H1 (cell line): ENCODE measurements at regions not wholly inside any gene's neighbourhood (a gene's known extent, or its start where the extent isn't known, plus 50 kb on each side); places are given as distances from the start of the nearest gene placed in this dataset.

Source experiments
- CTCF ChIA-PET: fragments of 300-600 bp; sonication (Branson Sonifier 250); formaldehyde crosslinking; loops from one replicate; lab custom pipeline; 2021; ENCODE audit not compliant: partially characterized antibody; lab: Charles Lee
- POLR2A ChIA-PET: fragments of 300-600 bp; sonication (Branson Sonifier 250); formaldehyde crosslinking; loops from one replicate; lab custom pipeline; 2021; ENCODE audit warnings: inconsistent platforms; ENCODE audit not compliant: partially characterized antibody; lab: Charles Lee
- DNase-seq, 2 experiments: peaks; one replicate each; pipeline versions ENCODE4 v3.0.0 to v3.0.0-alpha.2; 2010 to 2022; ENCODE audit warnings: low spot score in 2 of 2, low read depth in 1 of 2, mixed read lengths in 1 of 2
- FAIRE-seq: peaks from 2 replicates; lab custom pipeline; 2011; peaks lifted over from hg19 to GRCh38; lab: Jason Lieb, UNC
- H2AFZ ChIP-seq: 2 replicates; pipeline ENCODE4 v1.8.1; 2012; ENCODE audit warnings: low read length, inconsistent platforms
- H2AK5ac ChIP-seq: 2 replicates; pipeline ENCODE4 v1.6.1; 2013; ENCODE audit warnings: low read depth, low read length
- H2BK120ac ChIP-seq: replicated peaks from 2 replicates; pipeline ENCODE3; 2013; ENCODE audit warnings: low read depth, low read length, inconsistent platforms
- H2BK12ac ChIP-seq: 2 replicates; pipeline ENCODE4 v1.6.1; 2013; ENCODE audit warnings: low read depth, low read length
- H2BK15ac ChIP-seq: 2 replicates; pipeline ENCODE4 v1.6.1; 2013; ENCODE audit warnings: low read length
- H2BK20ac ChIP-seq: 2 replicates; pipeline ENCODE4 v1.6.1; 2013; ENCODE audit warnings: low read length
- H2BK5ac ChIP-seq: 2 replicates; pipeline ENCODE4 v1.6.1; 2013; ENCODE audit warnings: low read depth, low read length
- H3K14ac ChIP-seq: 2 replicates; pipeline ENCODE4 v1.6.1; 2013; ENCODE audit warnings: inconsistent platforms; ENCODE audit not compliant: insufficient read length
- H3K18ac ChIP-seq: 2 replicates; pipeline ENCODE4 v1.6.1; 2013; ENCODE audit warnings: low read length; ENCODE audit errors: extremely low read depth
- H3K23ac ChIP-seq: 2 replicates; pipeline ENCODE4 v1.6.1; 2013; ENCODE audit warnings: inconsistent platforms; ENCODE audit not compliant: insufficient read length
- H3K23me2 ChIP-seq: 2 replicates; pipeline ENCODE4 v1.6.1; 2013; ENCODE audit warnings: low read depth, low read length
- H3K27ac ChIP-seq: 2 replicates; pipeline ENCODE4 v1.6.1; 2011; ENCODE audit warnings: low read depth, low read length, inconsistent platforms
- H3K27me3 ChIP-seq, 4 experiments: replicated peaks in 1 of 4; 1 replicate in 1 of 4; 2 replicates in 3 of 4; pipeline versions ENCODE4 v1.6.1 to v1.8.1; 2011 to 2013; ENCODE audit warnings: low read length in 3 of 4, mild to moderate bottlenecking in 3 of 4, inconsistent platforms in 2 of 4, mixed read lengths in 2 of 4, moderate library complexity in 1 of 4; ENCODE audit not compliant: control insufficient read depth in 3 of 4, insufficient read depth in 3 of 4; ENCODE audit errors: extremely low read depth in 1 of 4
- H3K36me3 ChIP-seq, 4 experiments: 2 replicates each; pipeline versions ENCODE4 v1.6.1 to v1.8.1; 2011 to 2013; ENCODE audit warnings: mild to moderate bottlenecking in 4 of 4, low read length in 3 of 4, moderate library complexity in 2 of 4, control low read depth in 1 of 4, inconsistent platforms in 1 of 4; ENCODE audit not compliant: insufficient read depth in 4 of 4, control insufficient read depth in 2 of 4
- H3K4ac ChIP-seq: replicated peaks from 2 replicates; pipeline ENCODE3; 2013; ENCODE audit warnings: low read length, low read depth, mixed read lengths, inconsistent platforms; ENCODE audit not compliant: insufficient read length
- H3K4me1 ChIP-seq, 4 experiments: replicated peaks in 1 of 4; 1 replicate in 1 of 4; 2 replicates in 3 of 4; pipeline versions ENCODE4 v1.6.1 to v1.8.1; 2011 to 2013; ENCODE audit warnings: low read length in 3 of 4, inconsistent platforms in 2 of 4, mixed read lengths in 1 of 4; ENCODE audit not compliant: insufficient read depth in 4 of 4, control insufficient read depth in 3 of 4
- H3K4me2 ChIP-seq, 2 experiments: 2 replicates each; pipeline versions ENCODE4 v1.6.1 to v1.8.1; 2011 to 2013; ENCODE audit warnings: low read depth in 2 of 2, low read length in 2 of 2, control low read depth in 1 of 2, inconsistent platforms in 1 of 2, mild to moderate bottlenecking in 1 of 2; ENCODE audit not compliant: insufficient read depth in 1 of 2
- H3K4me3 ChIP-seq, 4 experiments: fragments of 200-600, 300-600 bp in 1 of 4; sonication (generic), shearing (Covaris generic), sonication (Bioruptor Twin) in 1 of 4; 2 replicates each; pipeline versions ENCODE4 v1.5.1 to v1.8.1; 2011 to 2016; ENCODE audit warnings: low read length in 4 of 4, low read depth in 3 of 4, control low read depth in 2 of 4, inconsistent platforms in 2 of 4, mild to moderate bottlenecking in 2 of 4, mixed read lengths in 1 of 4, moderate library complexity in 1 of 4; ENCODE audit not compliant: insufficient read depth in 2 of 4; ENCODE audit errors: extremely low read depth in 1 of 4
- H3K56ac ChIP-seq: replicated peaks from 2 replicates; pipeline ENCODE3; 2013; ENCODE audit warnings: low read depth, mild to moderate bottlenecking, mixed read lengths, low read length, inconsistent platforms; ENCODE audit not compliant: insufficient read length
- H3K79me1 ChIP-seq: 2 replicates; pipeline ENCODE4 v1.6.1; 2013; ENCODE audit warnings: low read depth, low read length, control low read depth
- H3K79me2 ChIP-seq, 2 experiments: 2 replicates each; pipeline versions ENCODE4 v1.6.1 to v1.8.1; 2012 to 2013; ENCODE audit warnings: low read length in 2 of 2, mild to moderate bottlenecking in 2 of 2, inconsistent platforms in 1 of 2; ENCODE audit not compliant: insufficient read depth in 2 of 2, control insufficient read depth in 1 of 2
- H3K9ac ChIP-seq, 4 experiments: replicated peaks in 1 of 4; 1 replicate in 1 of 4; 2 replicates in 3 of 4; pipeline versions ENCODE4 v1.6.1 to v1.8.1; 2011 to 2013; ENCODE audit warnings: low read depth in 3 of 4, low read length in 3 of 4, control low read depth in 2 of 4, mild to moderate bottlenecking in 2 of 4, moderate library complexity in 2 of 4, inconsistent platforms in 1 of 4; ENCODE audit errors: extremely low read depth in 1 of 4
- H3K9me3 ChIP-seq, 2 experiments: 2 replicates each; pipeline versions ENCODE4 v1.6.1 to v1.8.1; 2012 to 2013; ENCODE audit warnings: mild to moderate bottlenecking in 2 of 2, moderate library complexity in 2 of 2, control low read depth in 1 of 2, inconsistent platforms in 1 of 2, low read depth in 1 of 2, low read length in 1 of 2, mixed read lengths in 1 of 2; ENCODE audit not compliant: insufficient read depth in 2 of 2
- H4K20me1 ChIP-seq, 2 experiments: replicated peaks in 1 of 2; 2 replicates each; pipeline versions ENCODE3 to v1.8.1; 2011 to 2013; ENCODE audit warnings: inconsistent platforms in 2 of 2, low read length in 2 of 2, mild to moderate bottlenecking in 1 of 2; ENCODE audit not compliant: insufficient read depth in 2 of 2, control insufficient read depth in 1 of 2
- H4K5ac ChIP-seq: 2 replicates; pipeline ENCODE4 v1.6.1; 2013; ENCODE audit warnings: low read length, low read depth, mixed read lengths, inconsistent platforms; ENCODE audit not compliant: insufficient read length
- H4K8ac ChIP-seq: 2 replicates; pipeline ENCODE4 v1.8.0; 2013; ENCODE audit warnings: mild to moderate bottlenecking, moderate library complexity, low read length, inconsistent platforms; ENCODE audit not compliant: insufficient read depth; ENCODE audit errors: extremely low read depth
- H4K91ac ChIP-seq: replicated peaks from 2 replicates; pipeline ENCODE3; 2013; ENCODE audit warnings: low read length, mixed read lengths, inconsistent platforms; ENCODE audit not compliant: insufficient read length
- EZH2 ChIP-seq: fragments of 200-600 bp; sonication (generic); IDR thresholded peaks from 2 replicates; pipeline ENCODE4 v1.7.1; 2012; ENCODE audit warnings: low read depth, mild to moderate bottlenecking, moderate library complexity, low read length, inconsistent platforms; ENCODE audit not compliant: severe bottlenecking
- MAFK ChIP-seq: IDR thresholded peaks from 2 replicates; pipeline ENCODE4 v1.6.1; 2012; ENCODE audit warnings: low read depth, mild to moderate bottlenecking, improper control_type of control experiment, low read length
- WGBS, 2 experiments: shearing (Covaris generic) in 1 of 2; methylation state at CpG; one replicate each; pipeline versions ENCODE4 v1.1.6 to v1.1.7; 2013 to 2015; ENCODE audit warnings: low lambda C conversion rate in 2 of 2, mixed read lengths in 2 of 2, inconsistent platforms in 1 of 2, low coverage in 1 of 2, missing lambda C conversion rate in 1 of 2; ENCODE audit not compliant: insufficient replicate concordance in 2 of 2, insufficient coverage in 1 of 2, insufficient read length in 1 of 2; ENCODE audit errors: extremely low coverage in 1 of 2, missing lambda C conversion rate in 1 of 2; 5-methylcytosine and 5-hydroxymethylcytosine counted together

- Histone ChIP-seq H3K4me2 (no peak overlapping the region), H3K79me2 (no peaks in the 10 kb centered on the region), H4K5ac (no peak overlapping the region), H3K18ac (no peak overlapping the region), H4K20me1 (no peaks in the 10 kb centered on the region), H3K4me1 (no peaks in the 10 kb centered on the region), H3K4me3 (no peak overlapping the region), H2AFZ (peak overlapping the region; percentile 56; the same call in 1 of the 2 replicates), H2BK15ac (no peak overlapping the region), H3K23ac (no peak overlapping the region), H3K14ac (no peak overlapping the region), H2AK5ac (no peak overlapping the region), H4K8ac (no peak overlapping the region), H2BK120ac (no peak overlapping the region), H3K56ac (no peak overlapping the region), H3K9ac (no peak overlapping the region), H3K23me2 (no peaks in the 10 kb centered on the region), H3K4ac (no peak overlapping the region), H3K27me3 (no peaks in the 10 kb centered on the region; a peak in 1 of 7 replicates), H3K36me3 (no peaks in the 10 kb centered on the region), H4K91ac (no peak overlapping the region), H2BK5ac (no peak overlapping the region), H3K27ac (no peak overlapping the region), H2BK20ac (no peak overlapping the region), H3K79me1 (no peaks in the 10 kb centered on the region), H2BK12ac (no peak overlapping the region), H3K9me3 (no peaks in the 10 kb centered on the region)
- FAIRE-seq: no peak
- WGBS, 2 experiments: 84% methylated on average over 8 of the region's 8 CpGs; no CpG with 5 or more reads in 1 of the 2 experiments
- ChIA-PET POLR2A (no interaction called here), CTCF (interaction anchor here (0.6 to 1.7 kb wide), 4 partner anchors 24 to 335 kb away, joined by 3 to 4 read pairs (median 3); no protein-coding TSS in a partner anchor)
- TF ChIP-seq MAFK: peak; percentile 69; the same call in 1 of the 2 replicates
- no peak for TF ChIP-seq EZH2
- no peak for DNase-seq
Observed at GRCh38 chr11:32255841-32256240, 165.0 kb downstream of the RCN1 start.
